ENCODE measurements at regions not wholly inside any gene's neighbourhood (a gene's known extent, or its start where the extent isn't known, plus 50 kb on each side); places are given as distances from the start of the nearest gene placed in this dataset.

DNA sequence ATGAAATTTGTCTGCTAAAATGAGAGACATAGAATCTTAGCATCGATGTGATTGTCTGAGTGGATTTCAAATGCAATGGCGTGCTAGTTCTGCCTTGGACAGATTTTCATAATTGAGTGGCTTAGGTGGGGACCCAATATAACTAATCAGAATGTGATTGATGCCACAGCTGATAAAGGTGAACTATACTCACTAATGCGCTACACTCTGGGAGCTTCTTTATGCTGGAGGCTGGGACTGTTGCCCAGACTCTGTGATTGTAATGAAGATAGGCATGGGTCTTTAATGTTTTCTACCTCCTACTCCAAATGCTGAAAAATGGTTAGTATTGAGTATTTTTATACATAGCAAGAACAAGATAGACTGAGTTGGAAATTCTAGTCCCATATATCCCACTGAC lies 339.5 kb upstream of the SLC39A10 start:
- TF ChIP-seq POLR2A (IDR thresholded peaks at IDR 0.05) = no peak
- TF ChIP-seq, protein P1, sequence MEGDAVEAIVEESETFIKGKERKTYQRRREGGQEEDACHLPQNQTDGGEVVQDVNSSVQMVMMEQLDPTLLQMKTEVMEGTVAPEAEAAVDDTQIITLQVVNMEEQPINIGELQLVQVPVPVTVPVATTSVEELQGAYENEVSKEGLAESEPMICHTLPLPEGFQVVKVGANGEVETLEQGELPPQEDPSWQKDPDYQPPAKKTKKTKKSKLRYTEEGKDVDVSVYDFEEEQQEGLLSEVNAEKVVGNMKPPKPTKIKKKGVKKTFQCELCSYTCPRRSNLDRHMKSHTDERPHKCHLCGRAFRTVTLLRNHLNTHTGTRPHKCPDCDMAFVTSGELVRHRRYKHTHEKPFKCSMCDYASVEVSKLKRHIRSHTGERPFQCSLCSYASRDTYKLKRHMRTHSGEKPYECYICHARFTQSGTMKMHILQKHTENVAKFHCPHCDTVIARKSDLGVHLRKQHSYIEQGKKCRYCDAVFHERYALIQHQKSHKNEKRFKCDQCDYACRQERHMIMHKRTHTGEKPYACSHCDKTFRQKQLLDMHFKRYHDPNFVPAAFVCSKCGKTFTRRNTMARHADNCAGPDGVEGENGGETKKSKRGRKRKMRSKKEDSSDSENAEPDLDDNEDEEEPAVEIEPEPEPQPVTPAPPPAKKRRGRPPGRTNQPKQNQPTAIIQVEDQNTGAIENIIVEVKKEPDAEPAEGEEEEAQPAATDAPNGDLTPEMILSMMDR (IDR thresholded peaks at IDR 0.05 in 4 of 5, conservative IDR thresholded peaks at IDR 0.05 in 1 of 5) = no peak
